ENCODE measurements at regions not wholly inside any gene's neighbourhood (a gene's known extent, or its start where the extent isn't known, plus 50 kb on each side); places are given as distances from the start of the nearest gene placed in this dataset.

DNA sequence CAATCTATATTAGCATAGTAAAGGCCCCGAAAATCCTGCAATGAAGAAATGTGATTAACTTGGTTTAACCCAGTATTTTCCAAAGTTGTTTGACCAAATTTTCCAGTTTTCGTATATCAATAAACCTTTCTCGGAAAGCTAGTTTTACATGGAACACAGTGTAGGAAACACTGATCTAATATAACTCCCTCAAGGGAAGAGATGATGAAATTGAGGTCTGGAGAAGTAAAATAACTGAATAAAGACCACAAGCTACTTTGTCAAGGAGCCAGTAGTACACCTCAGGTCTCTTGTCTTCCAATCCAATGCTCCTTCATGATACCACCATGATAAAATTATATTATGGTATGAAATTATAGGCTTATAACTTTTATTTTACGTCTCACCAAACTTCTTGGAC is 118.1 kb upstream of the TARS1 start:
- TF ChIP-seq, protein P1, sequence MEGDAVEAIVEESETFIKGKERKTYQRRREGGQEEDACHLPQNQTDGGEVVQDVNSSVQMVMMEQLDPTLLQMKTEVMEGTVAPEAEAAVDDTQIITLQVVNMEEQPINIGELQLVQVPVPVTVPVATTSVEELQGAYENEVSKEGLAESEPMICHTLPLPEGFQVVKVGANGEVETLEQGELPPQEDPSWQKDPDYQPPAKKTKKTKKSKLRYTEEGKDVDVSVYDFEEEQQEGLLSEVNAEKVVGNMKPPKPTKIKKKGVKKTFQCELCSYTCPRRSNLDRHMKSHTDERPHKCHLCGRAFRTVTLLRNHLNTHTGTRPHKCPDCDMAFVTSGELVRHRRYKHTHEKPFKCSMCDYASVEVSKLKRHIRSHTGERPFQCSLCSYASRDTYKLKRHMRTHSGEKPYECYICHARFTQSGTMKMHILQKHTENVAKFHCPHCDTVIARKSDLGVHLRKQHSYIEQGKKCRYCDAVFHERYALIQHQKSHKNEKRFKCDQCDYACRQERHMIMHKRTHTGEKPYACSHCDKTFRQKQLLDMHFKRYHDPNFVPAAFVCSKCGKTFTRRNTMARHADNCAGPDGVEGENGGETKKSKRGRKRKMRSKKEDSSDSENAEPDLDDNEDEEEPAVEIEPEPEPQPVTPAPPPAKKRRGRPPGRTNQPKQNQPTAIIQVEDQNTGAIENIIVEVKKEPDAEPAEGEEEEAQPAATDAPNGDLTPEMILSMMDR (optimal IDR thresholded peaks at IDR 0.05 in 1 of 3, IDR thresholded peaks at IDR 0.05 in 1 of 3, conservative IDR thresholded peaks at IDR 0.05 in 1 of 3; ENCODE audit: extremely low read depth in 1 of 3, insufficient read depth in 2 of 3, low read length in 3 of 3): no peak
- no peak for TF ChIP-seq EZH2 (IDR thresholded peaks at IDR 0.05; ENCODE audit: low read length)
